ENCODE measurements at regions not wholly inside any gene's neighbourhood (a gene's known extent, or its start where the extent isn't known, plus 50 kb on each side); places are given as distances from the start of the nearest gene placed in this dataset.

GRCh38 chr5:89125372-89125771, 242.4 kb upstream of the MEF2C start:
- DNase-seq (ENCODE audit: low read depth) = no peak

GRCh38 chr5:89123581-89123980, 240.6 kb upstream of the MEF2C start:
- TF ChIP-seq CTCF (IDR thresholded peaks at IDR 0.05; ENCODE audit: insufficient read depth, low read depth, low read length, missing control alignments) = no peak
- no peak for DNase-seq (ENCODE audit: low read depth)
- H3K4me3 ChIP-seq (ENCODE audit: low read length) = no peak overlapping the region

More at GRCh38 chr5:89125372-89125771, 242.4 kb upstream of the MEF2C start:
- TF ChIP-seq CTCF (IDR thresholded peaks at IDR 0.05; ENCODE audit: insufficient read depth, low read depth, low read length, missing control alignments) = no peak
- no peak overlapping the region for H3K4me3 ChIP-seq (ENCODE audit: low read length)

GRCh38 chr5:89120719-89121118, 237.7 kb upstream of the MEF2C start:
- TF ChIP-seq CTCF (IDR thresholded peaks at IDR 0.05; ENCODE audit: insufficient read depth, low read depth, low read length, missing control alignments) = no peak
- no peak overlapping the region for H3K4me3 ChIP-seq (ENCODE audit: low read length)
- peak; percentile 83 for DNase-seq (ENCODE audit: low read depth)

GRCh38 chr5:89117124-89117644, 234.2 kb upstream of the MEF2C start:
- TF ChIP-seq CTCF (IDR thresholded peaks at IDR 0.05; ENCODE audit: insufficient read depth, low read depth, low read length, missing control alignments) = no peak
- H3K4me3 ChIP-seq (ENCODE audit: low read length) = no peak overlapping the region
- peak; percentile 47 for DNase-seq (ENCODE audit: low read depth)

GRCh38 chr5:89110916-89111646, 228.1 kb upstream of the MEF2C start:
- no peak overlapping the region for H3K4me3 ChIP-seq (ENCODE audit: low read length)

GRCh38 chr5:89106480-89106879, 223.5 kb upstream of the MEF2C start:
- DNase-seq (ENCODE audit: low read depth) = no peak
- TF ChIP-seq CTCF (IDR thresholded peaks at IDR 0.05; ENCODE audit: insufficient read depth, low read depth, low read length, missing control alignments) = no peak

More at GRCh38 chr5:89110916-89111646, 228.1 kb upstream of the MEF2C start:
- DNase-seq (ENCODE audit: low read depth) = no peak
- no peak for TF ChIP-seq CTCF (IDR thresholded peaks at IDR 0.05; ENCODE audit: insufficient read depth, low read depth, low read length, missing control alignments)

GRCh38 chr5:89105836-89106235, 222.9 kb upstream of the MEF2C start:
- no peak for TF ChIP-seq CTCF (IDR thresholded peaks at IDR 0.05; ENCODE audit: insufficient read depth, low read depth, low read length, missing control alignments)
- H3K4me3 ChIP-seq (ENCODE audit: low read length) = no peak overlapping the region
- DNase-seq (ENCODE audit: low read depth) = peak; percentile 13

More at GRCh38 chr5:89106480-89106879, 223.5 kb upstream of the MEF2C start:
- no peak overlapping the region for H3K4me3 ChIP-seq (ENCODE audit: low read length)
